H1 (cell line): ENCODE measurements at regions not wholly inside any gene's neighbourhood (a gene's known extent, or its start where the extent isn't known, plus 50 kb on each side); places are given as distances from the start of the nearest gene placed in this dataset.

Experiments used
- CTCF ChIA-PET: fragments of 300-600 bp; sonication (Branson Sonifier 250); formaldehyde crosslinking; loops from one replicate; lab custom pipeline; 2021; ENCODE audit not compliant: partially characterized antibody; lab: Charles Lee
- POLR2A ChIA-PET: fragments of 300-600 bp; sonication (Branson Sonifier 250); formaldehyde crosslinking; loops from one replicate; lab custom pipeline; 2021; ENCODE audit warnings: inconsistent platforms; ENCODE audit not compliant: partially characterized antibody; lab: Charles Lee
- DNase-seq, 2 experiments: peaks; one replicate each; pipeline versions ENCODE4 v3.0.0 to v3.0.0-alpha.2; 2010 to 2022; ENCODE audit warnings: low spot score in 2 of 2, low read depth in 1 of 2, mixed read lengths in 1 of 2
- FAIRE-seq: peaks from 2 replicates; lab custom pipeline; 2011; peaks lifted over from hg19 to GRCh38; lab: Jason Lieb, UNC
- H2AFZ ChIP-seq: 2 replicates; pipeline ENCODE4 v1.8.1; 2012; ENCODE audit warnings: low read length, inconsistent platforms
- H2AK5ac ChIP-seq: 2 replicates; pipeline ENCODE4 v1.6.1; 2013; ENCODE audit warnings: low read depth, low read length
- H2BK120ac ChIP-seq: replicated peaks from 2 replicates; pipeline ENCODE3; 2013; ENCODE audit warnings: low read depth, low read length, inconsistent platforms
- H2BK12ac ChIP-seq: 2 replicates; pipeline ENCODE4 v1.6.1; 2013; ENCODE audit warnings: low read depth, low read length
- H2BK15ac ChIP-seq: 2 replicates; pipeline ENCODE4 v1.6.1; 2013; ENCODE audit warnings: low read length
- H2BK20ac ChIP-seq: 2 replicates; pipeline ENCODE4 v1.6.1; 2013; ENCODE audit warnings: low read length
- H2BK5ac ChIP-seq: 2 replicates; pipeline ENCODE4 v1.6.1; 2013; ENCODE audit warnings: low read depth, low read length
- H3K14ac ChIP-seq: 2 replicates; pipeline ENCODE4 v1.6.1; 2013; ENCODE audit warnings: inconsistent platforms; ENCODE audit not compliant: insufficient read length
- H3K18ac ChIP-seq: 2 replicates; pipeline ENCODE4 v1.6.1; 2013; ENCODE audit warnings: low read length; ENCODE audit errors: extremely low read depth
- H3K23ac ChIP-seq: 2 replicates; pipeline ENCODE4 v1.6.1; 2013; ENCODE audit warnings: inconsistent platforms; ENCODE audit not compliant: insufficient read length
- H3K23me2 ChIP-seq: 2 replicates; pipeline ENCODE4 v1.6.1; 2013; ENCODE audit warnings: low read depth, low read length
- H3K27ac ChIP-seq: 2 replicates; pipeline ENCODE4 v1.6.1; 2011; ENCODE audit warnings: low read depth, low read length, inconsistent platforms
- H3K27me3 ChIP-seq, 4 experiments: replicated peaks in 1 of 4; 1 replicate in 1 of 4; 2 replicates in 3 of 4; pipeline versions ENCODE4 v1.6.1 to v1.8.1; 2011 to 2013; ENCODE audit warnings: low read length in 3 of 4, mild to moderate bottlenecking in 3 of 4, inconsistent platforms in 2 of 4, mixed read lengths in 2 of 4, moderate library complexity in 1 of 4; ENCODE audit not compliant: control insufficient read depth in 3 of 4, insufficient read depth in 3 of 4; ENCODE audit errors: extremely low read depth in 1 of 4
- H3K36me3 ChIP-seq, 4 experiments: 2 replicates each; pipeline versions ENCODE4 v1.6.1 to v1.8.1; 2011 to 2013; ENCODE audit warnings: mild to moderate bottlenecking in 4 of 4, low read length in 3 of 4, moderate library complexity in 2 of 4, control low read depth in 1 of 4, inconsistent platforms in 1 of 4; ENCODE audit not compliant: insufficient read depth in 4 of 4, control insufficient read depth in 2 of 4
- H3K4ac ChIP-seq: replicated peaks from 2 replicates; pipeline ENCODE3; 2013; ENCODE audit warnings: low read length, low read depth, mixed read lengths, inconsistent platforms; ENCODE audit not compliant: insufficient read length
- H3K4me1 ChIP-seq, 4 experiments: replicated peaks in 1 of 4; 1 replicate in 1 of 4; 2 replicates in 3 of 4; pipeline versions ENCODE4 v1.6.1 to v1.8.1; 2011 to 2013; ENCODE audit warnings: low read length in 3 of 4, inconsistent platforms in 2 of 4, mixed read lengths in 1 of 4; ENCODE audit not compliant: insufficient read depth in 4 of 4, control insufficient read depth in 3 of 4
- H3K4me2 ChIP-seq, 2 experiments: 2 replicates each; pipeline versions ENCODE4 v1.6.1 to v1.8.1; 2011 to 2013; ENCODE audit warnings: low read depth in 2 of 2, low read length in 2 of 2, control low read depth in 1 of 2, inconsistent platforms in 1 of 2, mild to moderate bottlenecking in 1 of 2; ENCODE audit not compliant: insufficient read depth in 1 of 2
- H3K4me3 ChIP-seq, 4 experiments: fragments of 200-600, 300-600 bp in 1 of 4; sonication (generic), shearing (Covaris generic), sonication (Bioruptor Twin) in 1 of 4; 2 replicates each; pipeline versions ENCODE4 v1.5.1 to v1.8.1; 2011 to 2016; ENCODE audit warnings: low read length in 4 of 4, low read depth in 3 of 4, control low read depth in 2 of 4, inconsistent platforms in 2 of 4, mild to moderate bottlenecking in 2 of 4, mixed read lengths in 1 of 4, moderate library complexity in 1 of 4; ENCODE audit not compliant: insufficient read depth in 2 of 4; ENCODE audit errors: extremely low read depth in 1 of 4
- H3K56ac ChIP-seq: replicated peaks from 2 replicates; pipeline ENCODE3; 2013; ENCODE audit warnings: low read depth, mild to moderate bottlenecking, mixed read lengths, low read length, inconsistent platforms; ENCODE audit not compliant: insufficient read length
- H3K79me1 ChIP-seq: 2 replicates; pipeline ENCODE4 v1.6.1; 2013; ENCODE audit warnings: low read depth, low read length, control low read depth
- H3K79me2 ChIP-seq, 2 experiments: 2 replicates each; pipeline versions ENCODE4 v1.6.1 to v1.8.1; 2012 to 2013; ENCODE audit warnings: low read length in 2 of 2, mild to moderate bottlenecking in 2 of 2, inconsistent platforms in 1 of 2; ENCODE audit not compliant: insufficient read depth in 2 of 2, control insufficient read depth in 1 of 2
- H3K9ac ChIP-seq, 4 experiments: replicated peaks in 1 of 4; 1 replicate in 1 of 4; 2 replicates in 3 of 4; pipeline versions ENCODE4 v1.6.1 to v1.8.1; 2011 to 2013; ENCODE audit warnings: low read depth in 3 of 4, low read length in 3 of 4, control low read depth in 2 of 4, mild to moderate bottlenecking in 2 of 4, moderate library complexity in 2 of 4, inconsistent platforms in 1 of 4; ENCODE audit errors: extremely low read depth in 1 of 4
- H3K9me3 ChIP-seq, 2 experiments: 2 replicates each; pipeline versions ENCODE4 v1.6.1 to v1.8.1; 2012 to 2013; ENCODE audit warnings: mild to moderate bottlenecking in 2 of 2, moderate library complexity in 2 of 2, control low read depth in 1 of 2, inconsistent platforms in 1 of 2, low read depth in 1 of 2, low read length in 1 of 2, mixed read lengths in 1 of 2; ENCODE audit not compliant: insufficient read depth in 2 of 2
- H4K20me1 ChIP-seq, 2 experiments: replicated peaks in 1 of 2; 2 replicates each; pipeline versions ENCODE3 to v1.8.1; 2011 to 2013; ENCODE audit warnings: inconsistent platforms in 2 of 2, low read length in 2 of 2, mild to moderate bottlenecking in 1 of 2; ENCODE audit not compliant: insufficient read depth in 2 of 2, control insufficient read depth in 1 of 2
- H4K5ac ChIP-seq: 2 replicates; pipeline ENCODE4 v1.6.1; 2013; ENCODE audit warnings: low read length, low read depth, mixed read lengths, inconsistent platforms; ENCODE audit not compliant: insufficient read length
- H4K8ac ChIP-seq: 2 replicates; pipeline ENCODE4 v1.8.0; 2013; ENCODE audit warnings: mild to moderate bottlenecking, moderate library complexity, low read length, inconsistent platforms; ENCODE audit not compliant: insufficient read depth; ENCODE audit errors: extremely low read depth
- H4K91ac ChIP-seq: replicated peaks from 2 replicates; pipeline ENCODE3; 2013; ENCODE audit warnings: low read length, mixed read lengths, inconsistent platforms; ENCODE audit not compliant: insufficient read length
- EGR1 ChIP-seq: IDR thresholded peaks from 2 replicates; pipeline ENCODE4 v1.6.1; 2011; ENCODE audit warnings: low read depth, low read length, borderline replicate concordance
- EZH2 ChIP-seq: fragments of 200-600 bp; sonication (generic); IDR thresholded peaks from 2 replicates; pipeline ENCODE4 v1.7.1; 2012; ENCODE audit warnings: low read depth, mild to moderate bottlenecking, moderate library complexity, low read length, inconsistent platforms; ENCODE audit not compliant: severe bottlenecking
- FOSL1 ChIP-seq: IDR thresholded peaks from 2 replicates; pipeline ENCODE4 v1.6.1; 2011; ENCODE audit warnings: mild to moderate bottlenecking, low read depth, low read length, moderate library complexity; ENCODE audit not compliant: insufficient read depth
- GABPA ChIP-seq: IDR thresholded peaks from 2 replicates; pipeline ENCODE4 v1.6.1; 2011; ENCODE audit warnings: mild to moderate bottlenecking, low read length, moderate library complexity, borderline replicate concordance; ENCODE audit not compliant: insufficient read depth
- JUN ChIP-seq: IDR thresholded peaks from 2 replicates; pipeline ENCODE4 v1.6.1; 2011; ENCODE audit warnings: low read depth, mild to moderate bottlenecking, improper control_type of control experiment, low read length
- NRF1 ChIP-seq: IDR thresholded peaks from 2 replicates; pipeline ENCODE4 v1.6.1; 2011; ENCODE audit warnings: mild to moderate bottlenecking, low read depth, low read length, improper control_type of control experiment
- SP1 ChIP-seq: IDR thresholded peaks from 2 replicates; pipeline ENCODE4 v1.6.1; 2011; ENCODE audit warnings: low read depth, low read length
- WGBS, 2 experiments: shearing (Covaris generic) in 1 of 2; methylation state at CpG; one replicate each; pipeline versions ENCODE4 v1.1.6 to v1.1.7; 2013 to 2015; ENCODE audit warnings: low lambda C conversion rate in 2 of 2, mixed read lengths in 2 of 2, inconsistent platforms in 1 of 2, low coverage in 1 of 2, missing lambda C conversion rate in 1 of 2; ENCODE audit not compliant: insufficient replicate concordance in 2 of 2, insufficient coverage in 1 of 2, insufficient read length in 1 of 2; ENCODE audit errors: extremely low coverage in 1 of 2, missing lambda C conversion rate in 1 of 2; 5-methylcytosine and 5-hydroxymethylcytosine counted together
- TF ChIP-seq, protein P1 (sequence below): IDR thresholded peaks from 2 replicates; pipeline ENCODE4 v1.6.1; 2012; ENCODE audit warnings: inconsistent platforms
- TF ChIP-seq, protein P2 (sequence below), 3 experiments: IDR thresholded peaks; 1 replicate in 2 of 3; 2 replicates in 1 of 3; pipeline versions ENCODE4 v1.5.1 to v1.6.1; 2011; ENCODE audit warnings: low read length in 3 of 3, mild to moderate bottlenecking in 3 of 3, inconsistent platforms in 2 of 3, low read depth in 1 of 3, moderate library complexity in 1 of 3; ENCODE audit not compliant: insufficient read depth in 1 of 3; ENCODE audit errors: control extremely low read depth in 1 of 3
- TF ChIP-seq, protein P3 (sequence below): IDR thresholded peaks from 2 replicates; pipeline ENCODE4 v1.6.1; 2011; ENCODE audit warnings: low read length, improper control_type of control experiment

DNA sequence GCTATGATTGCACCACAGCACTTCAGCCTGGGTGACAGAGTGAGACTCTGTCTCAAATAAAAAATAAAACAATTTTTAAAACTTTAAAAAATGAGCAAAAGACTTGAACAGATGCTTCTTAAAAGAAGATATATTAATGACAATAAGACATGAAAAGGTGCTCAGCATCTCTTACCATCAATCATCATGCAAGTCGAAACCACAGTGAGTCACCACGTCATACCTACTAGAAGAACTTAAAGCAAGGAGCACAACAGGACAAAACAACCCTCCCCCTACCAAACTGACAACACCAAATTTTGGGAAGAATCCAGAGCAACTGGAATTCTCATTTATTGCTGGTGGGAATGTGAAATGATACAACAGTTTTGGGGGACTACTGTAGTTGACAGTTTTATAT lies 251.6 kb downstream of the BCL2 start:
- Histone ChIP-seq H2AFZ (no peak overlapping the region), H3K27ac (no peak overlapping the region), H4K8ac (no peak overlapping the region), H3K27me3 (no peaks in the 10 kb centered on the region), H2BK15ac (no peak overlapping the region), H3K56ac (no peak overlapping the region), H2BK12ac (no peak overlapping the region), H4K20me1 (no peaks in the 10 kb centered on the region), H3K14ac (no peak overlapping the region), H3K4me1 (peaks cover 0 to 1% (median 0%) of the 10 kb centered on the region in 4 experiments; a peak in 1 of 7 replicates), H3K4me3 (no peak overlapping the region), H3K4ac (no peak overlapping the region), H4K5ac (no peak overlapping the region), H3K79me1 (no peaks in the 10 kb centered on the region), H3K79me2 (no peaks in the 10 kb centered on the region), H3K9ac (no peak overlapping the region), H2AK5ac (no peak overlapping the region), H3K36me3 (no peaks in the 10 kb centered on the region), H2BK20ac (no peak overlapping the region), H3K4me2 (no peak overlapping the region), H2BK120ac (no peak overlapping the region), H3K18ac (no peak overlapping the region), H2BK5ac (no peak overlapping the region), H3K9me3 (no peaks in the 10 kb centered on the region), H3K23me2 (no peaks in the 10 kb centered on the region), H3K23ac (no peak overlapping the region), H4K91ac (no peak overlapping the region)
- no peak for FAIRE-seq
- ChIA-PET CTCF (interaction anchor here (0.7 kb wide), 1 partner anchor 9 kb away, joined by 3 read pairs; no protein-coding TSS in a partner anchor), POLR2A (no interaction called here)
- 82% methylated on average over 2 of the region's 2 CpGs; no CpG with 5 or more reads in 1 of the 2 experiments for WGBS, 2 experiments
- DNase-seq = no peak
- TF ChIP-seq JUN (no peak), EGR1 (no peak), FOSL1 (no peak), SP1 (no peak), GABPA (no peak), EZH2 (no peak), NRF1 (no peak)
- TF ChIP-seq, protein P1, sequence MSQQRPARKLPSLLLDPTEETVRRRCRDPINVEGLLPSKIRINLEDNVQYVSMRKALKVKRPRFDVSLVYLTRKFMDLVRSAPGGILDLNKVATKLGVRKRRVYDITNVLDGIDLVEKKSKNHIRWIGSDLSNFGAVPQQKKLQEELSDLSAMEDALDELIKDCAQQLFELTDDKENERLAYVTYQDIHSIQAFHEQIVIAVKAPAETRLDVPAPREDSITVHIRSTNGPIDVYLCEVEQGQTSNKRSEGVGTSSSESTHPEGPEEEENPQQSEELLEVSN = no peak
- TF ChIP-seq, protein P2, sequence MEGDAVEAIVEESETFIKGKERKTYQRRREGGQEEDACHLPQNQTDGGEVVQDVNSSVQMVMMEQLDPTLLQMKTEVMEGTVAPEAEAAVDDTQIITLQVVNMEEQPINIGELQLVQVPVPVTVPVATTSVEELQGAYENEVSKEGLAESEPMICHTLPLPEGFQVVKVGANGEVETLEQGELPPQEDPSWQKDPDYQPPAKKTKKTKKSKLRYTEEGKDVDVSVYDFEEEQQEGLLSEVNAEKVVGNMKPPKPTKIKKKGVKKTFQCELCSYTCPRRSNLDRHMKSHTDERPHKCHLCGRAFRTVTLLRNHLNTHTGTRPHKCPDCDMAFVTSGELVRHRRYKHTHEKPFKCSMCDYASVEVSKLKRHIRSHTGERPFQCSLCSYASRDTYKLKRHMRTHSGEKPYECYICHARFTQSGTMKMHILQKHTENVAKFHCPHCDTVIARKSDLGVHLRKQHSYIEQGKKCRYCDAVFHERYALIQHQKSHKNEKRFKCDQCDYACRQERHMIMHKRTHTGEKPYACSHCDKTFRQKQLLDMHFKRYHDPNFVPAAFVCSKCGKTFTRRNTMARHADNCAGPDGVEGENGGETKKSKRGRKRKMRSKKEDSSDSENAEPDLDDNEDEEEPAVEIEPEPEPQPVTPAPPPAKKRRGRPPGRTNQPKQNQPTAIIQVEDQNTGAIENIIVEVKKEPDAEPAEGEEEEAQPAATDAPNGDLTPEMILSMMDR (IDR thresholded peaks at IDR 0.05; ENCODE audit: control extremely low read depth in 1 of 3, insufficient read depth in 1 of 3, low read depth in 1 of 3, low read length in 3 of 3) = no peak
- TF ChIP-seq, protein P3, sequence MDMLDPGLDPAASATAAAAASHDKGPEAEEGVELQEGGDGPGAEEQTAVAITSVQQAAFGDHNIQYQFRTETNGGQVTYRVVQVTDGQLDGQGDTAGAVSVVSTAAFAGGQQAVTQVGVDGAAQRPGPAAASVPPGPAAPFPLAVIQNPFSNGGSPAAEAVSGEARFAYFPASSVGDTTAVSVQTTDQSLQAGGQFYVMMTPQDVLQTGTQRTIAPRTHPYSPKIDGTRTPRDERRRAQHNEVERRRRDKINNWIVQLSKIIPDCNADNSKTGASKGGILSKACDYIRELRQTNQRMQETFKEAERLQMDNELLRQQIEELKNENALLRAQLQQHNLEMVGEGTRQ = no peak
